ENCODE measurements at regions not wholly inside any gene's neighbourhood (a gene's known extent, or its start where the extent isn't known, plus 50 kb on each side); places are given as distances from the start of the nearest gene placed in this dataset.

- no peak for TF ChIP-seq POLR2A (IDR thresholded peaks at IDR 0.05)
- TF ChIP-seq CTCF (IDR thresholded peaks at IDR 0.05): no peak
- Histone ChIP-seq H3K36me3 (replicated peaks in 1 of 2) (no peaks in the 10 kb centered on the region), H3K27ac (no peak overlapping the region), H3K4me3 (no peak overlapping the region), H3K27me3 (no peaks in the 10 kb centered on the region), H3K9me3 (replicated peaks in 1 of 3) (no peaks in the 10 kb centered on the region), H3K4me1 (replicated peaks in 1 of 2) (no peaks in the 10 kb centered on the region)
- no peak for DNase-seq
- WGBS, 4 donors: 63 to 69% (median 67%) methylated on average over 6 of the region's 6 CpGs
- intact Hi-C loops (cut with DNase I): no loop called here
Measured at GRCh38 chr1:116832308-116832931, 77.3 kb upstream of the PTGFRN start.

- Histone ChIP-seq H3K9me3 (replicated peaks in 1 of 3) (no peaks in the 10 kb centered on the region), H3K27ac (no peak overlapping the region), H3K36me3 (replicated peaks in 1 of 2) (no peaks in the 10 kb centered on the region), H3K27me3 (no peaks in the 10 kb centered on the region), H3K4me3 (no peak overlapping the region), H3K4me1 (replicated peaks in 1 of 2) (no peaks in the 10 kb centered on the region)
- no peak for DNase-seq
- TF ChIP-seq CTCF (IDR thresholded peaks at IDR 0.05): no peak
- TF ChIP-seq POLR2A (IDR thresholded peaks at IDR 0.05): no peak
- 57 to 66% (median 62%) methylated on average over 3 of the region's 3 CpGs for WGBS, 4 donors
- intact Hi-C loops (cut with DNase I): no loop called here
Measured at GRCh38 chr1:116832932-116833578, 76.7 kb upstream of the PTGFRN start.

- no peaks in the 10 kb centered on the region for H3K36me3 ChIP-seq (replicated peaks in 1 of 2)
- H3K4me1 ChIP-seq (replicated peaks in 1 of 2): no peaks in the 10 kb centered on the region
- no peak for DNase-seq
- no peaks in the 10 kb centered on the region for H3K27me3 ChIP-seq
- no peak overlapping the region for H3K4me3 ChIP-seq
- intact Hi-C loops (cut with DNase I): no loop called here
- TF ChIP-seq POLR2A (IDR thresholded peaks at IDR 0.05): no peak
- no peak for TF ChIP-seq CTCF (IDR thresholded peaks at IDR 0.05)
- no peak overlapping the region for H3K27ac ChIP-seq
- no peaks in the 10 kb centered on the region for H3K9me3 ChIP-seq (replicated peaks in 1 of 3)
- WGBS, 4 donors: 73 to 100% (median 83%) methylated on average over 1 of the region's 1 CpG
Measured at GRCh38 chr1:116833718-116834117, 76.0 kb upstream of the PTGFRN start.

- Histone ChIP-seq H3K36me3 (replicated peaks in 1 of 2) (no peaks in the 10 kb centered on the region), H3K4me3 (no peak overlapping the region), H3K27ac (no peak overlapping the region), H3K4me1 (replicated peaks in 1 of 2) (no peaks in the 10 kb centered on the region), H3K27me3 (no peaks in the 10 kb centered on the region), H3K9me3 (replicated peaks in 1 of 3) (no peaks in the 10 kb centered on the region)
- intact Hi-C loops (cut with DNase I): no loop called here
- WGBS, 4 donors: 70 to 90% (median 85%) methylated on average over 2 of the region's 2 CpGs
- no peak for TF ChIP-seq CTCF (IDR thresholded peaks at IDR 0.05)
- TF ChIP-seq POLR2A (IDR thresholded peaks at IDR 0.05): no peak
- no peak for DNase-seq
Measured at GRCh38 chr1:116834595-116834994, 75.1 kb upstream of the PTGFRN start.
